Activated naive CD4-positive, alpha-beta T cell treated with Interleukin-2 at 50 U/mL for 16 hours (primary cell): ENCODE measurements at regions not wholly inside any gene's neighbourhood (a gene's known extent, or its start where the extent isn't known, plus 50 kb on each side); places are given as distances from the start of the nearest gene placed in this dataset.

Experiments
- DNase-seq: peaks from one replicate; pipeline ENCODE4 v3.0.0-alpha.2; 2020

- no peak for DNase-seq
Measured at GRCh38 chr2:19409046-19409445, 50.6 kb upstream of the OSR1 start.

- DNase-seq: no peak
Measured at GRCh38 chr2:19408592-19408991, 50.2 kb upstream of the OSR1 start.
